ENCODE measurements at regions not wholly inside any gene's neighbourhood (a gene's known extent, or its start where the extent isn't known, plus 50 kb on each side); places are given as distances from the start of the nearest gene placed in this dataset.

DNA sequence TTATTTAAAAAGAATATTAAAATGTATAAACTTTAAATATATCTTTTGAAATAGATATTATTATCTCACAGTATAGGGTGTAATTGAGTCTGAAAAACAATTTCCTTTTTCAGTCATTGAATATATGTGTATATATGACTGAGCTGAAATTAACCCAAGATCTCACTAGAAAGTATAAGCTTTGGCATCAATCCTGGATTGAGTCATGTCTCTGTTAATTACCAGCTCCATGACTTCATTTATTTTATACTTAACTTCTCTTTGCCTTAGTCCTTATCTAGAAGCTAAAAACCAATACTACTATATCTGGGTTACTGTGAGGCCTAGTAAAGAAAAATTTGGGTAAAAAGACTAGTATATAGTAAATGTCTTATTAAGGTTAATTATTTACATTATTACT is 1020.3 kb downstream of the LRFN5 start:
- TF ChIP-seq, protein P1, sequence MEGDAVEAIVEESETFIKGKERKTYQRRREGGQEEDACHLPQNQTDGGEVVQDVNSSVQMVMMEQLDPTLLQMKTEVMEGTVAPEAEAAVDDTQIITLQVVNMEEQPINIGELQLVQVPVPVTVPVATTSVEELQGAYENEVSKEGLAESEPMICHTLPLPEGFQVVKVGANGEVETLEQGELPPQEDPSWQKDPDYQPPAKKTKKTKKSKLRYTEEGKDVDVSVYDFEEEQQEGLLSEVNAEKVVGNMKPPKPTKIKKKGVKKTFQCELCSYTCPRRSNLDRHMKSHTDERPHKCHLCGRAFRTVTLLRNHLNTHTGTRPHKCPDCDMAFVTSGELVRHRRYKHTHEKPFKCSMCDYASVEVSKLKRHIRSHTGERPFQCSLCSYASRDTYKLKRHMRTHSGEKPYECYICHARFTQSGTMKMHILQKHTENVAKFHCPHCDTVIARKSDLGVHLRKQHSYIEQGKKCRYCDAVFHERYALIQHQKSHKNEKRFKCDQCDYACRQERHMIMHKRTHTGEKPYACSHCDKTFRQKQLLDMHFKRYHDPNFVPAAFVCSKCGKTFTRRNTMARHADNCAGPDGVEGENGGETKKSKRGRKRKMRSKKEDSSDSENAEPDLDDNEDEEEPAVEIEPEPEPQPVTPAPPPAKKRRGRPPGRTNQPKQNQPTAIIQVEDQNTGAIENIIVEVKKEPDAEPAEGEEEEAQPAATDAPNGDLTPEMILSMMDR (conservative IDR thresholded peaks at IDR 0.05; ENCODE audit: low read depth, low read length): no peak
- no peak for TF ChIP-seq EZH2 (IDR thresholded peaks at IDR 0.05; ENCODE audit: borderline replicate concordance, low read depth, low read length, poor library complexity, severe bottlenecking)
